ENCODE measurements at regions not wholly inside any gene's neighbourhood (a gene's known extent, or its start where the extent isn't known, plus 50 kb on each side); places are given as distances from the start of the nearest gene placed in this dataset.

GRCh38 chr1:218525451-218526197 is 180.5 kb downstream of the TGFB2 start:
- TF ChIP-seq TAF1 (IDR thresholded peaks at IDR 0.05; ENCODE audit: low read depth, low read length), result no peak
- TF ChIP-seq RAD21 (IDR thresholded peaks at IDR 0.05 in 1 of 2, conservative IDR thresholded peaks at IDR 0.05 in 1 of 2; ENCODE audit: low read depth in 2 of 2, low read length in 2 of 2), result no peak
- no peak for TF ChIP-seq CTCF (IDR thresholded peaks at IDR 0.05; ENCODE audit: control extremely low read depth in 1 of 3, insufficient read depth in 1 of 3, low read depth in 1 of 3, low read length in 3 of 3)
- TF ChIP-seq, protein P1, sequence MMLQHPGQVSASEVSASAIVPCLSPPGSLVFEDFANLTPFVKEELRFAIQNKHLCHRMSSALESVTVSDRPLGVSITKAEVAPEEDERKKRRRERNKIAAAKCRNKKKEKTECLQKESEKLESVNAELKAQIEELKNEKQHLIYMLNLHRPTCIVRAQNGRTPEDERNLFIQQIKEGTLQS (IDR thresholded peaks at IDR 0.05; ENCODE audit: insufficient read depth, low read depth, low read length), result no peak
- TF ChIP-seq ATF2 (IDR thresholded peaks at IDR 0.05; ENCODE audit: low read length), result no peak
- TF ChIP-seq POLR2A (IDR thresholded peaks at IDR 0.05; ENCODE audit: control extremely low read depth in 1 of 2, low read depth in 2 of 2, low read length in 2 of 2), result no peak
- TF ChIP-seq EZH2 (IDR thresholded peaks at IDR 0.05; ENCODE audit: low read depth, low read length, severe bottlenecking), result no peak
- TF ChIP-seq TBP (IDR thresholded peaks at IDR 0.05; ENCODE audit: low read depth, low read length), result no peak
- TF ChIP-seq, protein P2, sequence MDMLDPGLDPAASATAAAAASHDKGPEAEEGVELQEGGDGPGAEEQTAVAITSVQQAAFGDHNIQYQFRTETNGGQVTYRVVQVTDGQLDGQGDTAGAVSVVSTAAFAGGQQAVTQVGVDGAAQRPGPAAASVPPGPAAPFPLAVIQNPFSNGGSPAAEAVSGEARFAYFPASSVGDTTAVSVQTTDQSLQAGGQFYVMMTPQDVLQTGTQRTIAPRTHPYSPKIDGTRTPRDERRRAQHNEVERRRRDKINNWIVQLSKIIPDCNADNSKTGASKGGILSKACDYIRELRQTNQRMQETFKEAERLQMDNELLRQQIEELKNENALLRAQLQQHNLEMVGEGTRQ (IDR thresholded peaks at IDR 0.05; ENCODE audit: low read length), result no peak
